ENCODE measurements at regions not wholly inside any gene's neighbourhood (a gene's known extent, or its start where the extent isn't known, plus 50 kb on each side); places are given as distances from the start of the nearest gene placed in this dataset.
A peak's percentile ranks its signal among the peaks of the same experiment; 100 is the strongest.

- H3K27me3 ChIP-seq (replicated peaks; ENCODE audit: control insufficient read depth, insufficient read depth, low read length): no peaks in the 10 kb centered on the region
- no peaks in the 10 kb centered on the region for H3K4me1 ChIP-seq (ENCODE audit: control insufficient read depth, insufficient read depth, low read length)
- H3K9me3 ChIP-seq (ENCODE audit: control insufficient read depth, low read length): no peaks in the 10 kb centered on the region
- no peak overlapping the region for H3K9ac ChIP-seq (ENCODE audit: low read length)
- no peak overlapping the region for H3K4me3 ChIP-seq (ENCODE audit: low read length)
- no peak for DNase-seq (ENCODE audit: low read depth)
- H3K36me3 ChIP-seq (ENCODE audit: control insufficient read depth, insufficient read depth, low read length, severe bottlenecking): no peaks in the 10 kb centered on the region
Observed at GRCh38 chr6:97591955-97592354, 308.9 kb upstream of the MMS22L start.

GRCh38 chr6:97594844-97595243 is 311.8 kb upstream of the MMS22L start:
- Histone ChIP-seq H3K9me3 (ENCODE audit: control insufficient read depth, low read length) (no peaks in the 10 kb centered on the region), H3K27me3 (replicated peaks; ENCODE audit: control insufficient read depth, insufficient read depth, low read length) (no peaks in the 10 kb centered on the region), H3K4me3 (ENCODE audit: low read length) (no peak overlapping the region), H3K9ac (ENCODE audit: low read length) (no peak overlapping the region), H3K4me1 (ENCODE audit: control insufficient read depth, insufficient read depth, low read length) (no peaks in the 10 kb centered on the region), H3K36me3 (ENCODE audit: control insufficient read depth, insufficient read depth, low read length, severe bottlenecking) (no peaks in the 10 kb centered on the region)
- DNase-seq (ENCODE audit: low read depth): peak; percentile 0

GRCh38 chr6:97621111-97621510 is 338.1 kb upstream of the MMS22L start:
- Histone ChIP-seq H3K4me3 (ENCODE audit: low read length) (no peak overlapping the region), H3K9me3 (ENCODE audit: control insufficient read depth, low read length) (peaks cover 3% of the 10 kb centered on the region), H3K36me3 (ENCODE audit: control insufficient read depth, insufficient read depth, low read length, severe bottlenecking) (no peaks in the 10 kb centered on the region), H3K27me3 (replicated peaks; ENCODE audit: control insufficient read depth, insufficient read depth, low read length) (no peaks in the 10 kb centered on the region), H3K9ac (ENCODE audit: low read length) (no peak overlapping the region), H3K4me1 (ENCODE audit: control insufficient read depth, insufficient read depth, low read length) (no peaks in the 10 kb centered on the region)
- no peak for DNase-seq (ENCODE audit: low read depth)

- H3K9me3 ChIP-seq (ENCODE audit: control insufficient read depth, low read length): no peaks in the 10 kb centered on the region
- no peaks in the 10 kb centered on the region for H3K27me3 ChIP-seq (replicated peaks; ENCODE audit: control insufficient read depth, insufficient read depth, low read length)
- no peaks in the 10 kb centered on the region for H3K36me3 ChIP-seq (ENCODE audit: control insufficient read depth, insufficient read depth, low read length, severe bottlenecking)
- peaks cover 7% of the 10 kb centered on the region for H3K4me1 ChIP-seq (ENCODE audit: control insufficient read depth, insufficient read depth, low read length)
- peak overlapping the region; percentile 72 for H3K4me3 ChIP-seq (ENCODE audit: low read length)
- DNase-seq (ENCODE audit: low read depth): peak; percentile 35
- no peak overlapping the region for H3K9ac ChIP-seq (ENCODE audit: low read length)
Observed at GRCh38 chr6:97626671-97627441, 343.8 kb upstream of the MMS22L start.

DNA sequence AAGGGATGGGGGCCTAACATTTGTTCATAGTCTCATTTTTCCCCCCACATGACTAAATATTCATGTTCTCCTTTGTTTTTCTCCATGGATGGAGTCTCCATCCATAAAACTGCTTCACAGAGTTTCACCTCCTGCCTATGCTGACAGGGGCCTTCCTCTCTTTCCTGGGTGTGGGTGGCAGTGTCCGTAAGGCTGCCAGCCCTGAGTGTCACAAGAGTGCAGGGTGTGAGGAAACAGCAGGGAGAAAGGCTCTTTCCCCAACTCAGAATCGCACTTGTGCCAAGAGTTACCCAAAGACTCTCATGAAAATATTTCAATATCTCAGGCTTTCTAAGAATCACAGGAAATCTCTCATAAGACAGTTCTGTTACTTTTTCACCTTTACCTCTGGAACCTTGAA is 346.2 kb upstream of the MMS22L start:
- Histone ChIP-seq H3K36me3 (ENCODE audit: control insufficient read depth, insufficient read depth, low read length, severe bottlenecking) (no peaks in the 10 kb centered on the region), H3K4me3 (ENCODE audit: low read length) (no peak overlapping the region), H3K27me3 (replicated peaks; ENCODE audit: control insufficient read depth, insufficient read depth, low read length) (no peaks in the 10 kb centered on the region), H3K9me3 (ENCODE audit: control insufficient read depth, low read length) (no peaks in the 10 kb centered on the region), H3K9ac (ENCODE audit: low read length) (no peak overlapping the region), H3K4me1 (ENCODE audit: control insufficient read depth, insufficient read depth, low read length) (peaks cover 7% of the 10 kb centered on the region)
- no peak for DNase-seq (ENCODE audit: low read depth)

GRCh38 chr6:97630604-97631003 is 347.6 kb upstream of the MMS22L start:
- no peaks in the 10 kb centered on the region for H3K9me3 ChIP-seq (ENCODE audit: control insufficient read depth, low read length)
- H3K36me3 ChIP-seq (ENCODE audit: control insufficient read depth, insufficient read depth, low read length, severe bottlenecking): no peaks in the 10 kb centered on the region
- H3K4me3 ChIP-seq (ENCODE audit: low read length): no peak overlapping the region
- DNase-seq (ENCODE audit: low read depth): no peak
- H3K27me3 ChIP-seq (replicated peaks; ENCODE audit: control insufficient read depth, insufficient read depth, low read length): no peaks in the 10 kb centered on the region
- peaks cover 7% of the 10 kb centered on the region for H3K4me1 ChIP-seq (ENCODE audit: control insufficient read depth, insufficient read depth, low read length)
- H3K9ac ChIP-seq (ENCODE audit: low read length): no peak overlapping the region

GRCh38 chr6:97632341-97632740 is 349.3 kb upstream of the MMS22L start:
- H3K4me3 ChIP-seq (ENCODE audit: low read length): no peak overlapping the region
- peaks cover under 1% of the 10 kb centered on the region for H3K4me1 ChIP-seq (ENCODE audit: control insufficient read depth, insufficient read depth, low read length)
- peaks cover 5% of the 10 kb centered on the region for H3K9me3 ChIP-seq (ENCODE audit: control insufficient read depth, low read length)
- no peak for DNase-seq (ENCODE audit: low read depth)
- H3K36me3 ChIP-seq (ENCODE audit: control insufficient read depth, insufficient read depth, low read length, severe bottlenecking): no peaks in the 10 kb centered on the region
- no peak overlapping the region for H3K9ac ChIP-seq (ENCODE audit: low read length)
- H3K27me3 ChIP-seq (replicated peaks; ENCODE audit: control insufficient read depth, insufficient read depth, low read length): no peaks in the 10 kb centered on the region

DNA sequence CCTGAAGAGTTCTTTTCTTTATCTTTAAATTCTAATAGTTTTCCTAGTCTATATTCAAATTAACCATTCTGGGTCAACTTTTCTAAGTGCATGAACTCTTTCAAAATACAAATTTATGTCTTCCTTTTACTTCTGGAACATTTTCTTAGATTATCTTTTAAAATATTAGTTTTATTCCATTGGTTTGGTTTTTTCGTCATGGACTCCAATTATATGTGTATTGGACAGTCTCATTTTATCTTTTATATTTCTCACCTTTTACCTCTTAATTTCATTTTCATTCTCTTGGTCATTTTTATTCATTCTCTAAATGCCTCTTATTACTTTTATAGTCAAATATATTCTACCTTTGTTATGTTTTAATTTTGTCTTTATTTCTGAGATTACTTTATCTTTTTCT is 356.7 kb upstream of the MMS22L start:
- no peak for DNase-seq (ENCODE audit: low read depth)
- peaks cover 30% of the 10 kb centered on the region for H3K9me3 ChIP-seq (ENCODE audit: control insufficient read depth, low read length)

GRCh38 chr6:97644353-97644752 is 361.3 kb upstream of the MMS22L start:
- H3K4me3 ChIP-seq (ENCODE audit: low read length): no peak overlapping the region
- no peak overlapping the region for H3K9ac ChIP-seq (ENCODE audit: low read length)
- no peak for DNase-seq (ENCODE audit: low read depth)
- H3K27me3 ChIP-seq (replicated peaks; ENCODE audit: control insufficient read depth, insufficient read depth, low read length): no peaks in the 10 kb centered on the region
- no peaks in the 10 kb centered on the region for H3K36me3 ChIP-seq (ENCODE audit: control insufficient read depth, insufficient read depth, low read length, severe bottlenecking)
- peaks cover 10% of the 10 kb centered on the region for H3K9me3 ChIP-seq (ENCODE audit: control insufficient read depth, low read length)
- H3K4me1 ChIP-seq (ENCODE audit: control insufficient read depth, insufficient read depth, low read length): no peaks in the 10 kb centered on the region

More for the DNA sequence above, 356.7 kb upstream of the MMS22L start:
- Histone ChIP-seq H3K36me3 (ENCODE audit: control insufficient read depth, insufficient read depth, low read length, severe bottlenecking) (no peaks in the 10 kb centered on the region), H3K4me1 (ENCODE audit: control insufficient read depth, insufficient read depth, low read length) (no peaks in the 10 kb centered on the region), H3K27me3 (replicated peaks; ENCODE audit: control insufficient read depth, insufficient read depth, low read length) (no peaks in the 10 kb centered on the region), H3K4me3 (ENCODE audit: low read length) (no peak overlapping the region), H3K9ac (ENCODE audit: low read length) (no peak overlapping the region)

DNA sequence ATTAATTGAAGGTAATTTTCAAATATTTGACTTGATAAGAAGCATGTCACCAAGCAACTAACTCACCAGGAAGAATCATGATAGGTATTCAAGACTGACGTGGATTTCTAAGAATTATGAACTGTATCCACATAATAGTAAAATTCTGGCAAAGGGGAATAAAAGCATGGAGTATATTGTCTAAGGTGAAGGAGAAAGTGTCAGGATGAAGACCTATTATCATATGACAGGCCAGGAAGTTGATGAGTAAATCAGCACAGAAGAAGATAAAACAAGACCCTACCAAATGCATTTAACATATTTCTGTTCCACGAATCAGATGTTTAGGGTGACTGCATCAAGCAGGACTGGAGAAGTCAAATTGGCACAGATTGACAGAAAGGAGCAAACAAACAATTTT is 362.7 kb upstream of the MMS22L start:
- no peaks in the 10 kb centered on the region for H3K9me3 ChIP-seq (ENCODE audit: control insufficient read depth, low read length)

DNA sequence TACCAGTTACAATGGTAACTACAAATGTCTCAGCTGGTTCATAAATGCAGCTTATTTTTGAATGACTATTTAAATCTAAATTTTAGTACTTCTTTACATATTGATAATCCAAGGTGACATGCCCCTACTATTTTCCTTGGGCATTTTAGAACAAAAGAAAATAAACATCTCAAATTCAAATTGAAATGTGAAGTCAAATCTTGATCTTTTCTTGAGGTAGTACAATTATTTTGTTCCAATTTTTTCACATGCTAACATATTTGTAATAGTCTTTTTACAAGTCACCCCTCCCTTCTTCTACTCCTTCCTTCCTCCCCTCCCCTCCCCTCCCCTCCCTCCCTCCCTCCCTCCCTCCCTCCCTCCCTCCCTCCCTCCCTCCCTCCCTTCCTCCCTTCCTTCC is 370.1 kb upstream of the MMS22L start:
- no peaks in the 10 kb centered on the region for H3K4me1 ChIP-seq (ENCODE audit: control insufficient read depth, insufficient read depth, low read length)
- H3K4me3 ChIP-seq (ENCODE audit: low read length): no peak overlapping the region
- H3K9me3 ChIP-seq (ENCODE audit: control insufficient read depth, low read length): no peaks in the 10 kb centered on the region
- H3K27me3 ChIP-seq (replicated peaks; ENCODE audit: control insufficient read depth, insufficient read depth, low read length): no peaks in the 10 kb centered on the region
- DNase-seq (ENCODE audit: low read depth): no peak
- H3K9ac ChIP-seq (ENCODE audit: low read length): no peak overlapping the region
- H3K36me3 ChIP-seq (ENCODE audit: control insufficient read depth, insufficient read depth, low read length, severe bottlenecking): no peaks in the 10 kb centered on the region

More for the DNA sequence above, 362.7 kb upstream of the MMS22L start:
- Histone ChIP-seq H3K9ac (ENCODE audit: low read length) (no peak overlapping the region), H3K36me3 (ENCODE audit: control insufficient read depth, insufficient read depth, low read length, severe bottlenecking) (no peaks in the 10 kb centered on the region), H3K4me3 (ENCODE audit: low read length) (no peak overlapping the region), H3K27me3 (replicated peaks; ENCODE audit: control insufficient read depth, insufficient read depth, low read length) (no peaks in the 10 kb centered on the region), H3K4me1 (ENCODE audit: control insufficient read depth, insufficient read depth, low read length) (no peaks in the 10 kb centered on the region)
- DNase-seq (ENCODE audit: low read depth): no peak

DNA sequence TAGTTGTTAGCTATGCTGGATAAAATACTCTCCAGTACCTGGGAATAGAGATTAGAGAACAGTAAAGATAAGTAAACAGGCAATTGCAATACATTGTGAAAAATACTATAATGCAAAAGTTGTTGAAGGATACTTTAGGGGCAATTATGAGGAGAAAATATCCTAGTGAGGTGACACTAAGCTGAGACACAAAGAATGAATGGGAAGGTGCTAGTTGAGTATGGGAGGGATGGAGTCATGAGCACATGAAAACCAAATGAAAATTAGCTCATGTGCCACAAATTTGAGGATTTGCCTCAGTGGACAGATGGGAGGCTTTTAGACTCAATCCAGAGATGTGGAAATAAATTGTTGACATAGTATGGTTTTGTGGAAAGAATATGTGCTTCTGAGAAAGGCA is 370.5 kb upstream of the MMS22L start:
- no peaks in the 10 kb centered on the region for H3K36me3 ChIP-seq (ENCODE audit: control insufficient read depth, insufficient read depth, low read length, severe bottlenecking)
- H3K4me3 ChIP-seq (ENCODE audit: low read length): no peak overlapping the region
- no peak for DNase-seq (ENCODE audit: low read depth)
- no peaks in the 10 kb centered on the region for H3K9me3 ChIP-seq (ENCODE audit: control insufficient read depth, low read length)
- H3K27me3 ChIP-seq (replicated peaks; ENCODE audit: control insufficient read depth, insufficient read depth, low read length): no peaks in the 10 kb centered on the region
- no peaks in the 10 kb centered on the region for H3K4me1 ChIP-seq (ENCODE audit: control insufficient read depth, insufficient read depth, low read length)
- H3K9ac ChIP-seq (ENCODE audit: low read length): no peak overlapping the region
